ENCODE measurements at regions not wholly inside any gene's neighbourhood (a gene's known extent, or its start where the extent isn't known, plus 50 kb on each side); places are given as distances from the start of the nearest gene placed in this dataset.

DNA sequence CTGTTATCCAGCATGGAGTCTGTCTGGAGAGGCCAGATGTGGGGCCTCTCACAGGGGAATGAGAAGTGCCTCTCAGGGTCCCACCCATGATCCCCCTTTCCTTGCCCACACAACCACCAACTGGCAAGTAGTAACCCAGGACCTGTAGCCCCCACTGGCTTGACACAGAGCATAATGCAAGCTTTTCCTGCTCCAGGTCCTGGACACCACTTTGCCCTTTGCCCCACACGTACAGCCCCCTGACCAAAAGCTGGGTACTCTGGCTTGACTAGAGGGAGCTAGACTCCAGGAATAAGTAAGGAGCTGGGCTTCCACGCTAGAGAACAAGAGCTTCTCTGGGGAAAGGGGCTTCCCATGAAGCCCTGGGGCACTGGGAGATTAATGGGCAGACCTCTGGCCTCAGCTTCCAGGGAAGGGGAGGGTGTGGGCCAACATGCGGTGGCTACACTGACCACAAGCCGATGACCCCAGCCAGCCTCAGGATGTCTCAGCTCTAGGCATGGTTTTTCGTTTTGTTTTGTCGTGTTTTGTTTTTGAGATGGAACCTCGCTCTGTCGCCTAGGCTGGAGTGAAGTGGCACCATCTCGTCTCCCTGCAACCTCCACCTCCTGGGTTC, 109.5 kb downstream of the C9orf50 start:
- H3K27me3 ChIP-seq (ENCODE audit: control insufficient read depth in 5 of 5, insufficient read depth in 4 of 5, low read length in 5 of 5), result no peaks in the 10 kb centered on the region
- H3K4me3 ChIP-seq (ENCODE audit: low read depth in 1 of 5, low read length in 5 of 5), result no peak overlapping the region
- H3K27ac ChIP-seq (ENCODE audit: low read depth, low read length), result no peak overlapping the region
- H3K9ac ChIP-seq (ENCODE audit: low read length in 5 of 5), result no peak overlapping the region
- no peaks in the 10 kb centered on the region for H3K36me3 ChIP-seq (ENCODE audit: control insufficient read depth in 5 of 5, insufficient read depth in 5 of 5, low read length in 5 of 5)
- peaks cover 0 to 9% (median 0%) of the 10 kb centered on the region in 5 donors for H3K4me1 ChIP-seq (ENCODE audit: control insufficient read depth in 5 of 5, insufficient read depth in 5 of 5, low read length in 5 of 5)
- H3K9me3 ChIP-seq (ENCODE audit: control insufficient read depth in 5 of 5, low read length in 5 of 5), result peaks cover 0 to 19% (median 13%) of the 10 kb centered on the region in 5 donors

DNA sequence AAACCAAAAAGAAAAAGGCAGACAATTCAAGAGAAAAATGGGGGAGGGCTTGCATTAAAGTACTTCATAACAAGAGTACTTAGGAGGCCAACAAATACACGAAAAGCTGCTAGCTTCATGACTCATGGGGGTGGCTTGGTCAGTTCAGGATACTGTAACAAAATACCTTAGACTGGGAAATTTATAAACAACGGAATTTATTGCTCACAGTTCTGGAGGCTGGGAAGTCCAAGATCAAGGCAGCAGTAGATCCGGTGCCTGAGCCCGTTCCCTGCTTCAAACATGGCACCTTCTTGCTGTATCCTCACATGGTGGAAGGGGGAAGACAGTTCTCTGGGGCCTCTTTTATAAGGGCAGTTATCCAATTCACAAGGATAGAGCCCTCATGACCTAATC, 111.4 kb downstream of the C9orf50 start:
- Histone ChIP-seq H3K36me3 (ENCODE audit: control insufficient read depth in 5 of 5, insufficient read depth in 5 of 5, low read length in 5 of 5) (peaks cover 0 to 9% (median 0%) of the 10 kb centered on the region in 5 donors), H3K4me1 (ENCODE audit: control insufficient read depth in 5 of 5, insufficient read depth in 5 of 5, low read length in 5 of 5) (peaks cover 0 to 19% (median 9%) of the 10 kb centered on the region in 5 donors), H3K27ac (ENCODE audit: low read depth, low read length) (no peak overlapping the region), H3K4me3 (ENCODE audit: low read depth in 1 of 5, low read length in 5 of 5) (no peak overlapping the region), H3K27me3 (ENCODE audit: control insufficient read depth in 5 of 5, insufficient read depth in 4 of 5, low read length in 5 of 5) (no peaks in the 10 kb centered on the region), H3K9me3 (ENCODE audit: control insufficient read depth in 5 of 5, low read length in 5 of 5) (peaks cover 0 to 14% (median 12%) of the 10 kb centered on the region in 5 donors), H3K9ac (ENCODE audit: low read length in 5 of 5) (no peak overlapping the region)

DNA sequence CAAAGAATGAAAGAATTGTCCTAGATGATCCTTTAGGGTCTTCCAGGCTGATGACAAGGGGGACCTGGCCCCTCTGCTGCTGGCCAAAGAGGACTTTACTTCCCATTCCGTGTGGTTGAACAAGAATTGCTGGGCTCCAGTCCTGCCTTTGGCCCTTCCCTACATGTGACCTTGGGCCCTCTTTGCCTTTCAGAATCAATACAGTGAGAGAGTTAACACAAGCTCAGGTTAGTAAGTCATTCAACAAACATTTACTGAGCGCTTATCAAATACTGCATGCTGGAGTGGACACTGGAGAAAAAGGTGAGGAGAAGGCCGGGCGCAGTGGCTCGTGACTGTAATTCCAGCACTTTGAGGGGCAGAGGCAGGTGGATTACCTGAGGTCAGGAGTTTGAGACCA, 113.1 kb downstream of the C9orf50 start:
- Histone ChIP-seq H3K27me3 (ENCODE audit: control insufficient read depth in 5 of 5, insufficient read depth in 4 of 5, low read length in 5 of 5) (no peaks in the 10 kb centered on the region), H3K27ac (ENCODE audit: low read depth, low read length) (no peak overlapping the region), H3K9me3 (ENCODE audit: control insufficient read depth in 5 of 5, low read length in 5 of 5) (no peaks in the 10 kb centered on the region), H3K9ac (ENCODE audit: low read length in 5 of 5) (no peak overlapping the region), H3K4me1 (ENCODE audit: control insufficient read depth in 5 of 5, insufficient read depth in 5 of 5, low read length in 5 of 5) (peaks cover 0 to 21% (median 11%) of the 10 kb centered on the region in 5 donors), H3K4me3 (ENCODE audit: low read depth in 1 of 5, low read length in 5 of 5) (no peak overlapping the region), H3K36me3 (ENCODE audit: control insufficient read depth in 5 of 5, insufficient read depth in 5 of 5, low read length in 5 of 5) (peaks cover 0 to 23% (median 10%) of the 10 kb centered on the region in 5 donors)

DNA sequence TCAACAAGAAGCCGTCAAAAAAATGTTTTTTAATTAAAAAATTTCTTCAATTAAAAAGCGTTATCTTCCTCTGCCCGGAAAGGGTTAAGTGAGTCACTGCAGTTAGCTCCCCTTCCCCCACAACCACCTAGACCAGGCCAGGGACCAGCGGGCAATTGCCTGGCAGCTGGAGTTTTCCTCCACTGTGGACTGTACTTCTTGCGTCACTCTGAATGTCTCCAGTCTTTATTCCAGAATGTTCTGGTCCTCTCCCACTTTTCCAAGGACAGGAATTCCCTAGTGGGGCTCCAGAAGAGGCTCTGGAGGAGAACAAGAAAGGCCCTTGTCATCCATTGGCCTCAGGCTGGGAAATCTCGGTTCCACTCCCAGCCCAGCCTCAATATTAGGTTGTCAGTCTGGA, 114.0 kb downstream of the C9orf50 start:
- Histone ChIP-seq H3K36me3 (ENCODE audit: control insufficient read depth in 5 of 5, insufficient read depth in 5 of 5, low read length in 5 of 5) (peaks cover 0 to 24% (median 10%) of the 10 kb centered on the region in 5 donors), H3K27me3 (ENCODE audit: control insufficient read depth in 5 of 5, insufficient read depth in 4 of 5, low read length in 5 of 5) (no peaks in the 10 kb centered on the region), H3K4me3 (ENCODE audit: low read depth in 1 of 5, low read length in 5 of 5) (no peak overlapping the region), H3K9ac (ENCODE audit: low read length in 5 of 5) (no peak overlapping the region), H3K9me3 (ENCODE audit: control insufficient read depth in 5 of 5, low read length in 5 of 5) (no peaks in the 10 kb centered on the region), H3K4me1 (ENCODE audit: control insufficient read depth in 5 of 5, insufficient read depth in 5 of 5, low read length in 5 of 5) (peaks cover 0 to 21% (median 11%) of the 10 kb centered on the region in 5 donors), H3K27ac (ENCODE audit: low read depth, low read length) (no peak overlapping the region)

DNA sequence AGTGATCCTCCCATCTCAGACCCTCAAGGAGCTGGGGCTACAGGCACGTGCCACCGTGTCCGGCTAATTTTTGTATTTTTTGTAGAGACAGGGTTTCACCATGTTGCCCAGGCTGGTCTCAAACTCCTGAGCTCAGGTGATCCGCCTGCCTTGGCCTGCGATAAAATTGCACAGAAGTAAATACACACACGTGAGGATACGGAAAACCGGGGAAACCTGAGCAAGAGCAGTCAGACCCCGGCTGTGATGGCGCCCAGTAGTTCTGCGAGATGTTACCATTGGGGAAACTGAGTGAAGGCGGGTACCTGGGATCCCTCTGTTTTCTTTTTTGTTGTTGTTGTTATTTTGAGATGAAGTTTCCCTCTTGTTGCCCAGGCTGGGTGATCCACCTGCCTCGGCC, 114.9 kb downstream of the C9orf50 start:
- H3K27ac ChIP-seq (ENCODE audit: low read depth, low read length), result no peak overlapping the region
- no peak overlapping the region for H3K9ac ChIP-seq (ENCODE audit: low read length in 5 of 5)
- peaks cover 0 to 24% (median 10%) of the 10 kb centered on the region in 5 donors for H3K36me3 ChIP-seq (ENCODE audit: control insufficient read depth in 5 of 5, insufficient read depth in 5 of 5, low read length in 5 of 5)
- H3K4me3 ChIP-seq (ENCODE audit: low read depth in 1 of 5, low read length in 5 of 5), result no peak overlapping the region
- H3K9me3 ChIP-seq (ENCODE audit: control insufficient read depth in 5 of 5, low read length in 5 of 5), result no peaks in the 10 kb centered on the region
- H3K4me1 ChIP-seq (ENCODE audit: control insufficient read depth in 5 of 5, insufficient read depth in 5 of 5, low read length in 5 of 5), result peaks cover 0 to 22% (median 11%) of the 10 kb centered on the region in 5 donors
- no peaks in the 10 kb centered on the region for H3K27me3 ChIP-seq (ENCODE audit: control insufficient read depth in 5 of 5, insufficient read depth in 4 of 5, low read length in 5 of 5)

DNA sequence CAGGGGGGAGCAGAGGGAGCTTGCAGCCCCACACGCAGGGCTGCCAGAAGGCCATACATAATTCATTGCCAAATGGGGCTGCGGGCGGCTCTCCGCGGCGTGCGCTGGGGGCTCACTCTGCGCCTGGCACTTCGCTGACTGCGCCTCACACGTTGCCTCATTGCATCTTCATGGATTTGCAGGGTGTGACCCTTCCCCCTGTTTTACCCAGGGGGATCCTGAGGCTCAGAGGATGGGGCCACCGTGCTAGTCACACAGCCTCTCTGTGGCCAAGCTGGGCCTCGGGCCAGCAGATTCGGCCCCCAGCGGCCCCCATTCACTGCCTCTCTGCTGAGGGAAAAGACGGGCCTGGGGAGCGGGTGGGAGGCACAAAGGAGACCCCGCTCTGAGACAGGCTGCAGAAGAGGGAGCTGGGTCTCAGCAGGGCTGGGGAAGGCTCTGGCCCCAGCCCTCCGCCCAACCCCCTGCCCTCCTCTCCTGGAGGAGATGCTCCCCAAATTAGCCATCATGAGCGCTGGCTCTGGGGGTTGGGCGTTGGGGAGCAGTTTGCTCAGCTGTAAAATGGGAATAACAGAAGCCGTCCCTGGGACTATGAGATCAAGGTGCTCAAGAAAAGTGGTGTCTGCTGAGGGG, 115.5 kb downstream of the C9orf50 start:
- Histone ChIP-seq H3K4me3 (ENCODE audit: low read depth in 1 of 5, low read length in 5 of 5) (no peak overlapping the region), H3K27me3 (ENCODE audit: control insufficient read depth in 5 of 5, insufficient read depth in 4 of 5, low read length in 5 of 5) (no peaks in the 10 kb centered on the region)

DNA sequence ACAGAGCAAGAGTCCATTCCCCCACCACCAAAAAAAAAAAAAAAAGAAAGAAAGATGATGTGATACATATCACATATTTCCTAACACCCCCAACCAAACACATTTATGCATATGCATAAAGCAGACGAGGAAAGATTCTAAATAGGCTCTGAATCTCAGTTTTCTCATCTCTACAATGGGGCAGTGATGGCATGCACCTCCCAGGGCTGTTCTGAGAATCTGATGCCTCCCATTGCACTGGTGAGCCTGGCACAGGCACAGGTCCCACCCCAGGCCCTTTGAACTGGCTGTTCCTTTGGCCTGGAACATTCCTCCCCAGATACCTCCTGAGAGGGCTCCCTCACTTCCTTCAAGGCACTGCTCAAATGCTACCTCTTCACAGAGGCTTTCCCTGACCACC, 116.5 kb downstream of the C9orf50 start:
- Histone ChIP-seq H3K9ac (ENCODE audit: low read length in 5 of 5) (no peak overlapping the region), H3K27ac (ENCODE audit: low read depth, low read length) (no peak overlapping the region), H3K4me3 (ENCODE audit: low read depth in 1 of 5, low read length in 5 of 5) (no peak overlapping the region), H3K4me1 (ENCODE audit: control insufficient read depth in 5 of 5, insufficient read depth in 5 of 5, low read length in 5 of 5) (peaks cover 0 to 35% (median 21%) of the 10 kb centered on the region in 5 donors), H3K27me3 (ENCODE audit: control insufficient read depth in 5 of 5, insufficient read depth in 4 of 5, low read length in 5 of 5) (no peaks in the 10 kb centered on the region), H3K36me3 (ENCODE audit: control insufficient read depth in 5 of 5, insufficient read depth in 5 of 5, low read length in 5 of 5) (peaks cover 0 to 28% (median 10%) of the 10 kb centered on the region in 5 donors), H3K9me3 (ENCODE audit: control insufficient read depth in 5 of 5, low read length in 5 of 5) (no peaks in the 10 kb centered on the region)

More for the DNA sequence above, 115.5 kb downstream of the C9orf50 start:
- Histone ChIP-seq H3K27ac (ENCODE audit: low read depth, low read length) (no peak overlapping the region), H3K4me1 (ENCODE audit: control insufficient read depth in 5 of 5, insufficient read depth in 5 of 5, low read length in 5 of 5) (peaks cover 0 to 25% (median 15%) of the 10 kb centered on the region in 5 donors), H3K36me3 (ENCODE audit: control insufficient read depth in 5 of 5, insufficient read depth in 5 of 5, low read length in 5 of 5) (peaks cover 0 to 28% (median 10%) of the 10 kb centered on the region in 5 donors), H3K9me3 (ENCODE audit: control insufficient read depth in 5 of 5, low read length in 5 of 5) (no peaks in the 10 kb centered on the region), H3K9ac (ENCODE audit: low read length in 5 of 5) (no peak overlapping the region)

DNA sequence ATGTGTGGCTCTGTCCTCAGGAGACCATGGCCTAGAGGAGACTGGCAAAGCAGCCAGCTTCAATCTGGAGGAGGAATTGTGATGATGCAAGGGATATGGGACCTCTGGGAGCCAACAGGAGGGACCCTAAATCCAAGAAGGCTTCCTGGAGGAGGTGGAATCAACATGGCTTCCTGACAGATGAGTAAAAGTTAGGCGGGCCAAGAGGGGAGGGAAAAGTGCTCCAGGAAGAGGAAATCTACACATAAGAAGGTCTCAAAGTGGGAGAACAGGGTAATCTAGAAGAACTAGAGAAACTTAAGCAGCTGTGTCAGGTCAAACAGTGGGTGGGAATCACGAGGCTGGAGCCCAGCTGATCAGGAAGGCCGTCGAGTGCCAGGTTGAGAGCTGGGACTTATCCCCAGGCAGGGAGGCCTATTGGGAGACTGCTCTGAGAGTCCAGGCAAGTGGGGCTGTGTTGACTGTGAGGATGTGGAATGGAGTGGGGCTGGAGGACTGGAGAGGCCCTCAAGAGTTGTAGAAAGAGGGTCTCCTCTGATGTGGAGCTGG, 119.1 kb downstream of the C9orf50 start:
- H3K4me3 ChIP-seq (ENCODE audit: low read depth in 1 of 5, low read length in 5 of 5), result no peak overlapping the region
- H3K4me1 ChIP-seq (ENCODE audit: control insufficient read depth in 5 of 5, insufficient read depth in 5 of 5, low read length in 5 of 5), result peaks cover 2 to 56% (median 45%) of the 10 kb centered on the region in 5 donors
- peaks cover 0 to 28% (median 10%) of the 10 kb centered on the region in 5 donors for H3K36me3 ChIP-seq (ENCODE audit: control insufficient read depth in 5 of 5, insufficient read depth in 5 of 5, low read length in 5 of 5)
- H3K27me3 ChIP-seq (ENCODE audit: control insufficient read depth in 5 of 5, insufficient read depth in 4 of 5, low read length in 5 of 5), result no peaks in the 10 kb centered on the region
- H3K9ac ChIP-seq (ENCODE audit: low read length in 5 of 5), result no peak overlapping the region
- no peaks in the 10 kb centered on the region for H3K9me3 ChIP-seq (ENCODE audit: control insufficient read depth in 5 of 5, low read length in 5 of 5)
- peak overlapping the region; percentile 41 for H3K27ac ChIP-seq (ENCODE audit: low read depth, low read length)

DNA sequence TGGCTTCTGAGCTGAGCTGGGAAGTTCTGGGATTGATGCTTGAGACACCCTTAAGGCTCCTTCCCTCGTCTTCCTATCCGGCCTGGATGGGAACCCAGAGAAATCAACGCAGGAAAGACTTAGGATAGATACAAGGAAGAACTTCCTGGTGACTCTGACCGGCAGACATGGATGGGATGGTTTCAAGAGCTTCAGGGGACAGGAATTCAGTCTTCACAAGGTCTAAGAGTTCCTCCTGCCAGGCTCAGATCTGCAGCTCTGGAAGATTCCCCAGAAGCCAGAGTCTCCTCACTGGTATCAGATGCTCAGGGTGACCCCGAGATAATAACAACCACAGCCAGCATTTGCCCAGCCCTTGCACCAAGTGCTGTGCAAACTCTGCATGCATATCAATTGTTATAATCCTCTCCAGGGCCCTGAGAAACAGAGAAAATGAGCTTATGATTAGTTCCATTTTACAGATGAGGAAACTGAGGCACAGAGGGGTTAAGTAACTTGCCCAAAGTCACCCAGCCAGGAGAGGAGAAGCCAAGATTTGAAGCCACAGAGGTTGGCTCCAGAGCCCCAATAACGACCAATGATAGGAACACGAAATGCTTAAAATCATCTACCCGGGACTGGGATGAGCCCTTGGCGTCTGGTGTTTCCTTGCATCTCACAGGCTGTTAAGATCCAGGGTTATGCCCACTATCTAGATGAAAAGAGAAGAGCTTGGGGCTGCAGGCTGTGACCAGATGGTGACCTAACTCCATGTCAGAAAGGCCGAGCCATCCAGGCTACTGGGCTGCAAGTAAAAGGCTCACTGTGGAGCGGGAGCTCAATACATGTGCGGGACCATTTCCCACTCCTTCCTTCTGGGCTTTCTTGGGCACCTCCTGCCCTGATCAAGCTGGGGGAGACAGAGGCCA, 119.8 kb downstream of the C9orf50 start:
- Histone ChIP-seq H3K4me1 (ENCODE audit: control insufficient read depth in 5 of 5, insufficient read depth in 5 of 5, low read length in 5 of 5) (peaks cover 2 to 62% (median 48%) of the 10 kb centered on the region in 5 donors), H3K27ac (ENCODE audit: low read depth, low read length) (peak overlapping the region; percentile 55)

More for the DNA sequence above, 119.8 kb downstream of the C9orf50 start:
- Histone ChIP-seq H3K4me3 (ENCODE audit: low read depth in 1 of 5, low read length in 5 of 5) (no peak overlapping the region), H3K9me3 (ENCODE audit: control insufficient read depth in 5 of 5, low read length in 5 of 5) (no peaks in the 10 kb centered on the region), H3K27me3 (ENCODE audit: control insufficient read depth in 5 of 5, insufficient read depth in 4 of 5, low read length in 5 of 5) (no peaks in the 10 kb centered on the region), H3K9ac (ENCODE audit: low read length in 5 of 5) (peak overlapping the region in 2 of 5 donors; percentile 3 to 13), H3K36me3 (ENCODE audit: control insufficient read depth in 5 of 5, insufficient read depth in 5 of 5, low read length in 5 of 5) (peaks cover 0 to 28% (median 10%) of the 10 kb centered on the region in 5 donors)
